NCI-H82 (cell line): ENCODE measurements at regions not wholly inside any gene's neighbourhood (a gene's known extent, or its start where the extent isn't known, plus 50 kb on each side); places are given as distances from the start of the nearest gene placed in this dataset.
"Not testable (repeated sequence)": the region's sequence is repeated elsewhere in the genome, so short reads cannot be mapped to it uniquely, and the experiment has no call there.

Experiments
- DNase-seq: peaks from one replicate; lab custom pipeline; 2025; lab: John Stamatoyannopoulos, UW

DNA sequence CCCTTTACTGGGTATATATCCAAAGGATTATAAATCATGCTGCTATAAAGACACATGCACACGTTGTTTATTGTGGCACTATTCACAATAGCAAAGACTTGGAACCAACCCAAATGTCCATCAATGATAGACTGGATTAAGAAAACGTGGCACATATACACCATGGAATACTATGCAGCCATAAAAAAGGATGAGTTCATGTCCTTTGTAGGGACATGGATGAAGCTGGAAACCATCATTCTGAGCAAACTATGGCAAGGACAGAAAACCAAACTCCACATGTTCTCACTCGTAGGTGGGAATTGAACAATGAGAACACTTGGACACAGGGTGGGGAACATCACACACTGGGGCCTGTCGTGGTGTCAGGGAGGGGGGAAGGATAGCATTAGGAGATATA is 59.2 kb downstream of the CXorf49B start:
- not testable (repeated sequence) for DNase-seq

DNA sequence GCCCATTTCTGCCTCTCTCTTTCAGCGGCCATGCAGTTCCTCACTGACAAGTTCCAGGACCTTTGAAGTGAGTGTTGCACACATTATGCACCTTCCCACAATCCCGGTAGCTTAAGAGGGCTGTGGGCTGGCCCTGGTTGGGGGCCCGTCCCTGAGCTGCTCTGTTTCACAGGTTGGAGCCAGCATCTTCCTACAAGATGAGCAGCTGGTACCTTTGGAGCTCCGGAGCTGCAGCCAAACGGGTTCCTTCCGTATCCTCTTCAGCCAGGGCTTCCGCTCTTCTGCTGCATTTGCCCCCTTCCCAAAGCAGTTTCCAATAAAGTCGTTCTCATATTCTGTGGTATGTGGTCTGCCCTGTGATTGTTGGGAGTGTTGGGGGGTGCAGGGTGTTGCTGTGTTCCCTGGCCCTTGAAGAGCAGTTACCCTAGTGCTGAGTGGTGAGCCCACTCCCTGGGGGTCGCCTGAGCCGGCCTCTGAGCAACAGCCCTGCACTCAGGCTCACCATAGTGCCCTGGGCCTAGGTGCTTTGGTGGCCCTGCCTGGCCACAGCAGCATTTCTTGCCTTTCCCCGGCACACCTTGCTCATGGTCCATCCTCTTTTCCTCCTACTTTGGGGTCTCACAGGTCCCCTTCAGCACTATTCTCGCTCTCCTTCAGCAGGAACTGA is 60.4 kb downstream of the CXorf49B start:
- no peak for DNase-seq

DNA sequence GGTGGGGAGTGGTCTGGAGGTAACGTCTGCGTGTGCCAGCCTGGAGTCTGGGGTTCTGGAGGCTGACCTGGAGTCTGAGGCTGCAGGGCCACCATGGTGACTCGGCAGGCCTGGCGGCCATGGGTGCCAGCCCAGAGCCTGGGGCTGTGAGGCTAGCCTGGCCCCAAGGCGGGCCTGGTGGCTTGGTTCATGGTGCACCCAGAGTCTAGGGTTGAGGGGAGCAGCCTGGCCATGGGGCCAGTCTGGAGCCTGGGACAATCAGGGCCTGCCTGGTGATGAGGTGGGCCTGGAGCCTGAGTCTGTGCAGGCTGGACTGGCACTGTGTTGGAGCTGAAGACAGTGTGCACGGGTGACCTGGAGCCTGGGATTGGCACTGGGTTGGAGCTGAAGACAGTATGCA is 64.9 kb downstream of the CXorf49B start:
- no peak for DNase-seq

DNA sequence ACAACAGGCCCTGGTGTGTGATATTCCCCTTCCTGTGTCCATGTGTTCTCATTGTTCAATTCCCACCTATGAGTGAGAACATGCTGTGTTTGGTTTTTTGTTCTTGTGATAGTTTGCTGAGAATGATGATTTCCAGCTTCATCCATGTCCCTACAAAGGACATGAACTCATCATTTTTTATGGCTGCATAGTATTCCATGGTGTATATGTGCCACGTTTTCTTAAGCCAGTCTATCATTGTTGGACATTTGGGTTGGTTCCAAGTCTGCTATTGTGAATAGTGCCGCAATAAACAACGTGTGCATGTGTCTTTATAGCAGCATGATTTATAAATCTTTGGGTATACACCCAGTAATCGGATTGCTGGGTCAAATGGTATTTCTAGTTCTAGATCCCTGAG is 72.6 kb upstream of the NHSL2 start:
- not testable (repeated sequence) for DNase-seq

DNA sequence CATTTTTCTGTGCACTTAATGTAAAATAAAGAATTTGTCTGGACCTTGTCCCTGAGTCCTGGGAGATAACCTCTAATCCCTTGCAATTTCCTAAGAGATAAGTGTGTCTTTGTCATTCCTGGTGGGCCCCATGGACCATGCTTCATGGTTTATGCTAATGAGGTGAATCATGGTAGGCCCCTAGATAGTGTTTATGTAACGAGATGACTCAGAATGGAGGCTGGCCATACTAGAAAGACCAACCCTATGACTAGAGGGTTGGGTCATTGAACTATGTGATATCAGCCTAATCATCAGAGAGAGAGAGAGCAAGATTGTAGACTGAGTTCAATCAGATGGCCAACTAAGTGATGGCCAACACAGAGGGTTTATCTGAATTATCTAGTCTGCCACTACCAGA is 64.2 kb upstream of the NHSL2 start:
- no peak for DNase-seq

DNA sequence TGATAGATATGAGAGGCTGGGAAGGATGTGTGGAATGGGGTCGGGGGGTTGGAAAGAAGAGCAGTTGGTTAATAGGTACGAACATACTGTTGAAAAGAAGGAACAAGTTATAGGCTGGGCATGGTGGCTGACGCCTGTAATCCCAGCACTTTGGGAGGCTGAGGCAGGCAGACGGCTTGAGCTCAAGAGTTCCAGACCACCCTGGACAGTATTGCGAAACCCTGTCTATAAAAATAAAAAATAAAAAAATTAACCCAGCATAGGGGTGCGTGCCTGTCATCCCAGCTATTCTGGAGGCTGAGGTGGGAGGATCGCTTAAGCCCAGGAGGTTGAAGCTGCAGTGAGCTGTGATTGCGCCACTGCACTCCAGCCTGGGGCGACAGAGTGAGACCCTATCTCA is 58.5 kb upstream of the NHSL2 start:
- DNase-seq, result no peak

DNA sequence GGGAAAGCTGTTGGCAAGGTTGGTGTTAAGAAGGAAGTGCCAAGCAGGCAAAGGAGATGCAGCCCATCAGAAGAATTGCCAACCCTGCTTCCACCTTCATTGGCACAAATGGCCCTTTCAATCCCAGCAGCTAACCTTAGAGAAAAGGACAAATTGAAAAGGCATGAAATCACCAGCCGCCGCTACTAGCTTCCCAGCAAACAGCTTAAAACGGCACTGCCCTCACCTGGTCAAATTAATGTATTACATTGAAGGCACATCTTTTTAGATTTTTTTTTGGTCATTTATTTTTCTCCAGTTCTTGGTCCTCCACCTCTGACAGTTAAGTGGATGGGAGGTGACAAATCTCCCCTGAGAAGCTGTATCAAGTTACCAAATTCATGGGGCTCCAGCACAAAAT is 51.0 kb upstream of the NHSL2 start:
- DNase-seq, result peak; percentile 71
